ENCODE measurements at regions not wholly inside any gene's neighbourhood (a gene's known extent, or its start where the extent isn't known, plus 50 kb on each side); places are given as distances from the start of the nearest gene placed in this dataset.
A peak's percentile ranks its signal among the peaks of the same experiment; 100 is the strongest.
"Not testable (repeated sequence)": the region's sequence is repeated elsewhere in the genome, so short reads cannot be mapped to it uniquely, and the experiment has no call there.

GRCh38 chr17:27157297-27157696 is 136.6 kb upstream of the WSB1 start:
- no peak for DNase-seq (ENCODE audit: low read depth in 2 of 2)
- no peak for TF ChIP-seq CTCF (IDR thresholded peaks at IDR 0.05; ENCODE audit: low read depth, low read length)

DNA sequence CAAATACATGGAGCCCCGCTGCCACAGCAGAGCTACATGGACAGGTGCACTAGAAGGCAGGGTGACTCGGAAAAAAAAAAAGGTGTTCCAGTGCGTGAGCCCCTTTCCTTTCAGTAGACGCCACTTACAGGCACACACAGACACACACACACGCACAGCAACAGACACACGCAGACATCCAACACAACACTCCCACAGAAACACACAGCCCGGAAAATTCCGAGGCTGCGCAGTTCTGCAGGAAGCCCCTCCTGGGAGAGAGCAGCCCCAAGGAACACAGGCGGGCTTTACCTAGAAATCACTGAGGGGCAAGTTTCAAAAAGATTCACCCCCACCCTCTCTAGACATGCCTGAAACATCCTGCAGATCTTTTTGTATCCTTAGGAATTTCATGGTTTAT is 136.0 kb upstream of the WSB1 start:
- H3K4me3 ChIP-seq (replicated peaks in 1 of 2; ENCODE audit: low read depth in 2 of 2, low read length in 2 of 2) = no peak overlapping the region
- TF ChIP-seq CTCF (IDR thresholded peaks at IDR 0.05; ENCODE audit: low read depth, low read length) = no peak
- no peak for DNase-seq (ENCODE audit: low read depth in 2 of 2)

More at GRCh38 chr17:27157297-27157696, 136.6 kb upstream of the WSB1 start:
- no peak overlapping the region for H3K4me3 ChIP-seq (replicated peaks in 1 of 2; ENCODE audit: low read depth in 2 of 2, low read length in 2 of 2)

DNA sequence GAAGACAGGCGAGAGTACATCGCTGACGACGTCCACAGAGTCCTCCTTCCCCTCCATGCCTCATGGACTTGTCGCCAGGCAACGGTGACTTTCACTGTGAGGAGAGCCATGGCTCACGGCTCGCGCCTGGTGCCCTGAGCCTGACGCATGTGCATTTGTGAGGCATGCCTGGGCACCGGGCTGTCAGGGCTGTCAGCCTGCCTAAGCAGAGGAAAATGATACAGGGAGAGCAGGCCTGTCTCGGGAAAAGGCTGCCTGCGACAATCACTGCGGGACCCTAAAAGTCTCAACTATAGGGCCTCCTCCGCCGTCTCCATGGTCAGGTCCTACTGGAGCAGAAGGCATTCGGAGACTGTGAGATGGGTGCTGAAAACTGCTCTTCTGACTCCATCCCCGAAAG is 135.5 kb upstream of the WSB1 start:
- DNase-seq (ENCODE audit: low read depth in 2 of 2) = no peak

GRCh38 chr17:27180322-27180721 is 113.6 kb upstream of the WSB1 start:
- DNase-seq (ENCODE audit: low read depth in 2 of 2) = no peak
- no peak for TF ChIP-seq CTCF (IDR thresholded peaks at IDR 0.05; ENCODE audit: low read depth, low read length)
- H3K4me3 ChIP-seq (replicated peaks in 1 of 2; ENCODE audit: low read depth in 2 of 2, low read length in 2 of 2) = no peak overlapping the region

More for the DNA sequence above, 135.5 kb upstream of the WSB1 start:
- H3K4me3 ChIP-seq (replicated peaks in 1 of 2; ENCODE audit: low read depth in 2 of 2, low read length in 2 of 2) = no peak overlapping the region
- no peak for TF ChIP-seq CTCF (IDR thresholded peaks at IDR 0.05; ENCODE audit: low read depth, low read length)

GRCh38 chr17:27181379-27181925 is 112.5 kb upstream of the WSB1 start:
- DNase-seq (ENCODE audit: low read depth in 2 of 2); H3K4me3 ChIP-seq (replicated peaks in 1 of 2; ENCODE audit: low read depth in 2 of 2, low read length in 2 of 2): not testable (repeated sequence)

GRCh38 chr17:27181935-27182334 is 112.0 kb upstream of the WSB1 start:
- TF ChIP-seq CTCF (IDR thresholded peaks at IDR 0.05; ENCODE audit: low read depth, low read length) = no peak
- H3K4me3 ChIP-seq (replicated peaks in 1 of 2; ENCODE audit: low read depth in 2 of 2, low read length in 2 of 2) = no peak overlapping the region
- no peak for DNase-seq (ENCODE audit: low read depth in 2 of 2)

DNA sequence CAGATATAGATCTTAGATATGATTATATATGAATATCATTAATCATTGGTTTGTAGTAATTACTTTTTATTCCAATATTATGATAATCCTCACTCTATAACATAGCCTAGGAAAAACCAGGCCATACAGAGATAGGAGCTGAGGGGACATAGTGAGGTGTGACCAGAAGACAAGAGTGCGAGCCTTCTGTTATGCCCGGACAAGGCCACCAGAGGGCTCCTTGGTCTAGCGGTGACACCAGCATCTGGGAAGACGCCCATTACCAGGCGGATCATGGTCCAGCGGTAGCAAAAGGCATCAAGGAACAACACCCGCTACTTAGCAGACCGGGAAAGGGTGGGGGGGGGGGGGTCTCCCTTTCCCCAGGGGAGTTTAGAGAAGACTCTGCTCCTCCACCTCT is 96.4 kb upstream of the WSB1 start:
- H3K4me3 ChIP-seq (replicated peaks in 1 of 2; ENCODE audit: low read depth in 2 of 2, low read length in 2 of 2) = not testable (repeated sequence)
- peak; percentile 49 to 56 for DNase-seq (ENCODE audit: low read depth in 2 of 2)
- peak; percentile 60 for TF ChIP-seq CTCF (IDR thresholded peaks at IDR 0.05; ENCODE audit: low read depth, low read length)

Data from cardiac fibroblast (primary cell).